IMR-90 (cell line): ENCODE measurements at regions not wholly inside any gene's neighbourhood (a gene's known extent, or its start where the extent isn't known, plus 50 kb on each side); places are given as distances from the start of the nearest gene placed in this dataset.

Source experiments
- ATAC-seq: fragments of 200-7000 bp; cut with Tn5 transposase; 2 replicates; pipeline ENCODE4 v1.9.1; 2020; ENCODE audit warnings: low read depth, mild to moderate bottlenecking, moderate library complexity
- BruUV-seq: library from RNA; stranded (reverse); fragments of 400-500 nt; replicated peaks from 2 replicates; lab custom pipeline; 2021; lab: Mats Ljungman, UMichigan
- CTCF ChIA-PET: fragments of 300-600 bp; formaldehyde crosslinking; extraction: SDS; loops from one replicate; lab custom pipeline; 2021; ENCODE audit warnings: antibody characterized with exemption; lab: Yijun Ruan, JAX
- POLR2A ChIA-PET: fragments of 300-600 bp; sonication (Branson Sonifier 250); formaldehyde crosslinking; loops from one replicate; lab custom pipeline; 2022; ENCODE audit warnings: antibody characterized with exemption; ENCODE audit not compliant: unreplicated experiment; lab: Charles Lee
- DNase-seq: peaks from one replicate; pipeline ENCODE4 v3.0.0; 2013
- H2AFZ ChIP-seq: replicated peaks from 2 replicates; pipeline ENCODE3; 2013; ENCODE audit warnings: low read length, mild to moderate bottlenecking; ENCODE audit not compliant: poor library complexity
- H2AK5ac ChIP-seq: 2 replicates; pipeline ENCODE4 v1.6.1; 2013; ENCODE audit warnings: low read depth, low read length, inconsistent platforms
- H2AK9ac ChIP-seq: replicated peaks from 2 replicates; pipeline ENCODE3; 2013; ENCODE audit warnings: mild to moderate bottlenecking, low read depth, low read length, moderate library complexity; ENCODE audit not compliant: poor library complexity
- H2BK120ac ChIP-seq: 2 replicates; pipeline ENCODE4 v1.6.1; 2013; ENCODE audit warnings: low read depth, low read length, inconsistent platforms
- H2BK15ac ChIP-seq: 3 replicates; pipeline ENCODE4 v1.6.1; 2013; ENCODE audit warnings: low read depth, low read length, inconsistent platforms
- H2BK20ac ChIP-seq: 2 replicates; pipeline ENCODE4 v1.6.1; 2013; ENCODE audit warnings: low read depth, mild to moderate bottlenecking, inconsistent platforms, low read length, moderate library complexity
- H2BK5ac ChIP-seq: 2 replicates; pipeline ENCODE4 v1.6.1; 2013; ENCODE audit warnings: mild to moderate bottlenecking, low read depth, low read length, inconsistent platforms; ENCODE audit not compliant: poor library complexity, severe bottlenecking
- H3K14ac ChIP-seq: replicated peaks from 2 replicates; pipeline ENCODE4 v1.6.1; 2013; ENCODE audit warnings: low read depth, low read length, inconsistent platforms
- H3K18ac ChIP-seq: 2 replicates; pipeline ENCODE4 v1.6.1; 2013; ENCODE audit warnings: low read depth, low read length, control low read depth
- H3K23ac ChIP-seq: 2 replicates; pipeline ENCODE4 v1.6.1; 2013; ENCODE audit warnings: low read depth, low read length, inconsistent platforms
- H3K27ac ChIP-seq: 2 replicates; pipeline ENCODE4 v1.5.1; 2013; ENCODE audit warnings: mild to moderate bottlenecking, control low read depth, low read length; ENCODE audit not compliant: insufficient read depth
- H3K27me3 ChIP-seq: 2 replicates; pipeline ENCODE4 v1.6.1; 2013; ENCODE audit warnings: low read length; ENCODE audit not compliant: control insufficient read depth, insufficient read depth
- H3K36me3 ChIP-seq: 2 replicates; pipeline ENCODE4 v1.6.1; 2013; ENCODE audit warnings: low read length, mixed read lengths; ENCODE audit not compliant: control insufficient read depth, insufficient read depth
- H3K4ac ChIP-seq: 2 replicates; pipeline ENCODE4 v1.6.1; 2013; ENCODE audit warnings: low read depth, low read length, inconsistent platforms
- H3K4me1 ChIP-seq: 2 replicates; pipeline ENCODE4 v1.6.1; 2013; ENCODE audit warnings: low read length, mixed read lengths; ENCODE audit not compliant: control insufficient read depth, insufficient read depth
- H3K4me2 ChIP-seq: 2 replicates; pipeline ENCODE4 v1.6.1; 2013; ENCODE audit warnings: low read depth, mild to moderate bottlenecking, control low read depth, low read length, moderate library complexity
- H3K4me3 ChIP-seq: 2 replicates; pipeline ENCODE4 v1.5.1; 2013; ENCODE audit warnings: low read depth, mild to moderate bottlenecking, control low read depth, low read length, moderate library complexity; ENCODE audit not compliant: insufficient read depth
- H3K56ac ChIP-seq: 2 replicates; pipeline ENCODE4 v1.6.1; 2013; ENCODE audit warnings: low read length, inconsistent platforms; ENCODE audit not compliant: insufficient read depth; ENCODE audit errors: extremely low read depth
- H3K79me1 ChIP-seq, 2 experiments: 2 replicates each; pipeline ENCODE4 v1.6.1; 2013; ENCODE audit warnings: low read length in 2 of 2, inconsistent platforms in 1 of 2, low read depth in 1 of 2
- H3K9ac ChIP-seq: 2 replicates; pipeline ENCODE4 v1.6.1; 2013; ENCODE audit warnings: low read depth, low read length, control low read depth
- H3K9me1 ChIP-seq: 2 replicates; pipeline ENCODE4 v1.6.1; 2013; ENCODE audit warnings: low read length, inconsistent platforms; ENCODE audit not compliant: insufficient read depth
- H3K9me3 ChIP-seq: 2 replicates; pipeline ENCODE4 v1.6.1; 2013; ENCODE audit warnings: low read length; ENCODE audit not compliant: control insufficient read depth, insufficient read depth
- H4K20me1 ChIP-seq: 2 replicates; pipeline ENCODE4 v1.6.1; 2013; ENCODE audit warnings: low read length, inconsistent platforms; ENCODE audit not compliant: insufficient read depth
- H4K5ac ChIP-seq: 2 replicates; pipeline ENCODE4 v1.6.1; 2013; ENCODE audit warnings: mild to moderate bottlenecking, low read depth, low read length, control low read depth
- H4K8ac ChIP-seq, 2 experiments: 2 replicates each; pipeline ENCODE4 v1.6.1; 2013; ENCODE audit warnings: low read depth in 2 of 2, low read length in 2 of 2, control low read depth in 1 of 2, inconsistent platforms in 1 of 2
- H4K91ac ChIP-seq: 2 replicates; pipeline ENCODE4 v1.6.1; 2013; ENCODE audit warnings: low read depth, low read length, inconsistent platforms; ENCODE audit not compliant: insufficient read depth
- BHLHE40 ChIP-seq: fragments of 150-350 bp; IDR thresholded peaks from 2 replicates; pipeline ENCODE4 v1.6.1; 2016; ENCODE audit warnings: mild to moderate bottlenecking, low read depth, low read length
- FOS ChIP-seq: fragments of 150-350 bp; IDR thresholded peaks from 2 replicates; pipeline ENCODE4 v1.6.1; 2016; ENCODE audit warnings: low read depth, low read length
- MAFK ChIP-seq: IDR thresholded peaks from 2 replicates; pipeline ENCODE4 v1.6.1; 2012; ENCODE audit warnings: low read depth, low read length, improper control_type of control experiment
- MXI1 ChIP-seq: IDR thresholded peaks from 2 replicates; pipeline ENCODE4 v1.6.1; 2012; ENCODE audit warnings: low read depth, mild to moderate bottlenecking, low read length, moderate library complexity, borderline replicate concordance
- SMC3 ChIP-seq: fragments of 150-350 bp; IDR thresholded peaks from 2 replicates; pipeline ENCODE4 v1.6.1; 2016; ENCODE audit warnings: low read depth, mild to moderate bottlenecking, antibody characterized with exemption, low read length, moderate library complexity
- dilution Hi-C: fragments of 300-500 bp; cut with HindIII; formaldehyde crosslinking; loops from one replicate; pipeline ENCODE4 v1.14.3; 2018; ENCODE audit warnings: low sequenced_read_pairs; ENCODE audit not compliant: unreplicated experiment
- in situ Hi-C: fragments of 300-500 bp; cut with MboI; formaldehyde crosslinking; loops from 3 replicates; pipeline ENCODE4 v1.14.3; 2019; ENCODE audit warnings: low sequenced_read_pairs, inconsistent platforms, mixed read lengths
- intact Hi-C: fragments of 100-400 bp; cut with micrococcal nuclease; formaldehyde crosslinking; loops from 2 replicates; pipeline ENCODE4 v1.10.0; 2022
- TF ChIP-seq, protein P1 (sequence below): conservative IDR thresholded peaks from 2 replicates; pipeline ENCODE4 v1.5.1; 2012; ENCODE audit warnings: mild to moderate bottlenecking, low read depth, low read length, improper control_type of control experiment

DNA sequence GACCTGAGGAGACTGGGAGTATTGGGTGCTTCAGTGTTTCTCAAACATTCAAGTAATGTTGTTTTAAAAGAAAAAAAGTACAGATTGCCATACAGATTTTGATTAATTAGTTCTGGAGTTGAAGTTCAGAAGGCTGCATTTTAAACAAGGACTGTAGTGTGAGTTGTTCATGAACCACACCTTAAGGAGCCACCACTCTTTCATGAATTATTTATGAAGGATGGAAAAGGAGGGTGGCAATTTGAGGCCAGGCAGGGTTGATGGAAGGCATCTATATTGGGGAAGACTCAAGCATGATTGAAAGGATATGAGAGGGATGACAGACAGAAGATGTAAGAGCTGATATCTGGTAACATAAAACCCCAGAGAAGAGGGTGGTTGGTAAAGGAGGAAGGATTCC is 146.6 kb upstream of the CAND1 start:
- no TSS peak for BruUV-seq
- ATAC-seq: no peak
- Histone ChIP-seq H3K27me3 (no peaks in the 10 kb centered on the region), H3K27ac (no peak overlapping the region), H2BK120ac (no peak overlapping the region), H4K20me1 (no peaks in the 10 kb centered on the region), H2BK20ac (no peak overlapping the region), H2AFZ (no peak overlapping the region), H4K91ac (no peak overlapping the region), H3K9ac (no peak overlapping the region), H4K5ac (no peak overlapping the region), H3K4me1 (no peaks in the 10 kb centered on the region), H3K36me3 (no peaks in the 10 kb centered on the region), H2BK5ac (no peak overlapping the region), H3K9me3 (no peaks in the 10 kb centered on the region), H4K8ac (no peak overlapping the region), H3K23ac (no peak overlapping the region), H3K79me1 (no peaks in the 10 kb centered on the region), H2BK15ac (no peak overlapping the region), H3K4me2 (no peak overlapping the region), H3K14ac (no peak overlapping the region), H3K9me1 (no peaks in the 10 kb centered on the region), H2AK5ac (no peak overlapping the region), H3K4me3 (no peak overlapping the region), H2AK9ac (no peak overlapping the region), H3K56ac (no peak overlapping the region), H3K18ac (no peak overlapping the region), H3K4ac (no peak overlapping the region)
- CTCF ChIA-PET: no interaction called here
- TF ChIP-seq FOS (no peak), MXI1 (no peak), BHLHE40 (no peak), MAFK (no peak), SMC3 (no peak)
- TF ChIP-seq, protein P1, sequence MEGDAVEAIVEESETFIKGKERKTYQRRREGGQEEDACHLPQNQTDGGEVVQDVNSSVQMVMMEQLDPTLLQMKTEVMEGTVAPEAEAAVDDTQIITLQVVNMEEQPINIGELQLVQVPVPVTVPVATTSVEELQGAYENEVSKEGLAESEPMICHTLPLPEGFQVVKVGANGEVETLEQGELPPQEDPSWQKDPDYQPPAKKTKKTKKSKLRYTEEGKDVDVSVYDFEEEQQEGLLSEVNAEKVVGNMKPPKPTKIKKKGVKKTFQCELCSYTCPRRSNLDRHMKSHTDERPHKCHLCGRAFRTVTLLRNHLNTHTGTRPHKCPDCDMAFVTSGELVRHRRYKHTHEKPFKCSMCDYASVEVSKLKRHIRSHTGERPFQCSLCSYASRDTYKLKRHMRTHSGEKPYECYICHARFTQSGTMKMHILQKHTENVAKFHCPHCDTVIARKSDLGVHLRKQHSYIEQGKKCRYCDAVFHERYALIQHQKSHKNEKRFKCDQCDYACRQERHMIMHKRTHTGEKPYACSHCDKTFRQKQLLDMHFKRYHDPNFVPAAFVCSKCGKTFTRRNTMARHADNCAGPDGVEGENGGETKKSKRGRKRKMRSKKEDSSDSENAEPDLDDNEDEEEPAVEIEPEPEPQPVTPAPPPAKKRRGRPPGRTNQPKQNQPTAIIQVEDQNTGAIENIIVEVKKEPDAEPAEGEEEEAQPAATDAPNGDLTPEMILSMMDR: no peak
- POLR2A ChIA-PET: no interaction called here
- in situ Hi-C loops (no loop called here), intact Hi-C loops (no loop called here), dilution Hi-C loops (no loop called here)
- no peak for DNase-seq
